ENCODE measurements at regions not wholly inside any gene's neighbourhood (a gene's known extent, or its start where the extent isn't known, plus 50 kb on each side); places are given as distances from the start of the nearest gene placed in this dataset.
"Not testable (repeated sequence)": the region's sequence is repeated elsewhere in the genome, so short reads cannot be mapped to it uniquely, and the experiment has no call there.

DNA sequence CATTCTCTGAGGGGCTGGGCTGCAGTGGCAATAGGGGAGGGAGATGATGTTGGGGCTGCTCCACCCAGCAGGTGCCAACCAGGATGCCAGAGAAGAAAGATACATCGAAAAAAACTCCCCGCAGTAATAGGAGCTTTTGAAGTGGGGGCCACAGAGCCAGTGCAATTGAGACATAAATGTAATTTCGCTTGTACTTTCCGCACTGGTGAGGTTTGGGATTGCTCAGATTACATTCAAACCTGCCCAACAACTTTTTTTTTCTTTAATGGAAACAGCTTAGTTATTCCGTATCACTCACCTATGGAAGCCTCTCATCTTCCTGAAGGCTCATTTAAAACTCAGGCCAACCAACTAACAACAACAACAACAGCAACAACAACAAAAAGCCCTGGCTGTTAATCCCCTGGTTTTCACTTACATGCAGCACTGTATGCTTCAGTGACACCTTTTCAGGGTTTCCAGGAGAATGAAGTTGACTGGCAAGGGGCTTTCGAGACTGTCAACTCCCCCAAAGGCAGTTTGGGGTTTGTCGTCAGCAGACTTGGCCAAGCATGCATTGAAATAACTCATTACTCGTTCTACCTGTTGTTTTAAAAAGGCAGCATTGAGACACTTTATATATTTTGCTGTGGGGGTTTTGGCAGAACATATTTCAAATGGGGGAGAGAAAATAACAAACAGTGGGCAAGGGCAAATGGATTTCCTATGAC lies 163.8 kb downstream of the EBLN2 start:
- peak in 2 of 4 donors; percentile 26 to 40 for DNase-seq (ENCODE audit: low read depth in 4 of 4, low spot score in 3 of 4)

DNA sequence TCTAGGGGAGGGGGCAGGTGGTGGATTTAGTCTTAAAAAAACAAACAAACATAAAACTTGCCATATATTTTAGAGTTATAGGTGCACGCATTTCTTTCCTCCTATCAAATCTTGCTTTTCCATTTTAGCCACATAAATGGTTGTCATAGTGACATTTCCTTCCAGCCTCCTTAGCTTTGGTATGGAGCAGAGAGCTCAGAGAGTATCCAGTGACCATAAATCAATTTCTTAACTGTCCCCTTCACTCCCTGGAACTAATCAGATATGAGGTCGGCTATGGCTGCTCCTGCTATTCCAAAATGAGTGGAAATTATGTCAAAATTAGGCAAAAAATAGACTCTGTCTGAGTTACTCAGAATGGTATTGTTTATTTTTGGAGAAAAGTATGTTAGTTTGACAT lies 164.5 kb downstream of the EBLN2 start:
- DNase-seq (ENCODE audit: low read depth in 4 of 4, low spot score in 3 of 4), result peak in 1 of 4 donors; percentile 24

DNA sequence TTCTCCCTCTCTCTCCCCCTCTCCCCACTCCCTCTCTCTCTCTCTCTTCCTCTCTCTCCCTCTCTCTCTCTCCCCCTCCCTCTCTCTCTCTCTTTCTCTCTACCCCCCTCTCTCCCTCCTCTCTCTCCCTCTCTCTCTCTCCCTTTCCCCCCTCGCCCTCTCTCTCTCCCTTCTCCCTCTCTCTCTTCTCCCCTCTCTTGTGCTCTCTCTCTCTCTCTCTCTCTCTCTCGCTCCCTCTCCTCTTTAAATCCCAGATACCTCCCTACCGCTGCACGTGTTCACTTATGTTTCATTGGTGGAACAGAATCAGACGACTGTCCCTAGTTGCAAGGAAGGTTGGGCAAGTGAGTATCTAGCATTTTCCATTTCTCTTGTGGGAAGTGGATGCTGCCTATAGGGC lies 166.5 kb downstream of the EBLN2 start:
- DNase-seq (ENCODE audit: low read depth in 4 of 4, low spot score in 3 of 4), result no peak

DNA sequence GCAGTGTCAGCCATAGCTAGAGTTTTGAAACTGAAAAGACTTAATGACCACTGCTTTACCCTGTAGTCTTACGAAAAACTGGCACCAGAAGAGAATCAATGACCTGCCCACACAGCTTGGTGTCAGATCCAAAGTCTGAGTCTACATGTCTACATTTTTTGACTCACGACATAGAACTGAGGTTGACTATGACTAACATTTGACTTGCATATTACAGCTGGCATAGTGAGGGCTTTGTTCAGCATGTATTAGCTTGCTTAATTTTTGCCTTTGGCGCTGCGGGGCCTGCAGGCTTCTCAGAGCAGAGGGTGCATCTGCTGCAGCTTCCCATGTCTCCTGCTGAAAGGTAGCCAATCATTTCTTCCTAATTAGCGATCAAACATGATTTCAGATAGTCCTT lies 167.0 kb downstream of the EBLN2 start:
- no peak for DNase-seq (ENCODE audit: low read depth in 4 of 4, low spot score in 3 of 4)

DNA sequence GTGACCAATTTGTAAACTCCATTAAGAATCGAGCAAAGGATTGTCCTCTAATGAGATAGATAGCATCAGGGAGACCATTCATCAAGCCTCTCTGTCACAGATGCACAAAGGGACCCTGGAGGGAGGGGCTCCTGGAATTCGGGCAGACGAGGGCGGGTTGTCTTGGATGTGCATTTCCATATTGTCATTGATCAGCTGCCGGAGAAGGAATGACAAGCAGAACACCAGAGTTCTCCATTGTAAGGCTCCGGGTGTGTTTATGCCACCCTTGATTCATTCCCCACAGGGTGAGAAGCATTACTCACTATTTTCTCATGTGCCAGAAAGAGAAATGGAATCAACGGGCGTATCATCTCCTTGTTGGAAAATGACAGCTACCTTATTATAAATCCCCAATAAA lies 167.5 kb downstream of the EBLN2 start:
- DNase-seq (ENCODE audit: low read depth in 4 of 4, low spot score in 3 of 4), result no peak

DNA sequence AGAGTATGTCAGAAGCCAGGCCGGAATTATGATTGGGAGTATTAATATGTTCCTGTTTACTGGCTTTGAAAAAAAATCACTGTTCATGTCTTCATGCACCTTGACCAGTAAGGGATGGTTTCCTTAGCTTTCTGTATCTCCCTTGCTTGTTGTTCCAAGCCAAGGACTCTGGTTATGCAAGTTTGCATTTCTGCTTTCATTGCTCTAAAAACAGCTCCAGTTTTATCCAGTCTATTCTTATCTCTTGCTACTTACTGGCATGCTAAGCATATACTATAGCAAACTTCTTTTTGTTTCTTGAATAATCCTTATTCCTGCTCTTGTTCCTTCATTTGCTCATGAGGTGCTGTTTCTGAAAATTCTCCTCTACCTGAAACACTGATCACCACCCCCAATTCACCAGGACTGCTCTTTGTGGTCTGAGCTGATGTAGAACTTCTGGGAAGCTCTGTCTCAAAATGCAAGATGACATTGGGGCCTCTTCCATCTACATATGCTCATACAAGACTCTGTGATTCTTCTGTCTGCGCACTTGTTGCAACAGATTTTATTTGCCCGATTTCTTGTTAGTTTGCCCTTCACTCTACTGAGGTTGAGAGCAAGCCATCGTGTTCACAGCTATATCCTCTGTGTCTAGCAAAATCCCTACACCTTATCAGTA lies 173.0 kb downstream of the EBLN2 start:
- no peak for DNase-seq (ENCODE audit: low read depth in 4 of 4, low spot score in 3 of 4)

DNA sequence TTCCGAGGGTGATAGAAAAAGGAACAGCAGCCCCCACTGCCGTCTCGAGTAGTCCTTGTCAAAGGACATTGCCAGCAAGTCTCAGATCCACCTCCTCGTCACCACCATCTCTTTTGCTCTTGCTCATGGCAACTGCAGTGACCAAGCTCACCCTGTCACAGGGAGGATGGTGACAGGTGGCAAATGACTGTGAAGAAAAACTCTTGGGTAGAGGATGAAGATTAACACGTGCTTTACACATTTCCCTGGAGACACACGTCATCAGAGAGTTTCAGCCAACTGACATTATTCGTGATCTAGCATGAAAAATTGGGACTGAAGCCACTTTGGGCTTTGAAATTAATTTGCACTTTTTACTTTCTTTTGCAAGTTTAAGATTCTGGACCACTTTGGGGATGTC lies 174.3 kb downstream of the EBLN2 start:
- no peak for DNase-seq (ENCODE audit: low read depth in 4 of 4, low spot score in 3 of 4)

DNA sequence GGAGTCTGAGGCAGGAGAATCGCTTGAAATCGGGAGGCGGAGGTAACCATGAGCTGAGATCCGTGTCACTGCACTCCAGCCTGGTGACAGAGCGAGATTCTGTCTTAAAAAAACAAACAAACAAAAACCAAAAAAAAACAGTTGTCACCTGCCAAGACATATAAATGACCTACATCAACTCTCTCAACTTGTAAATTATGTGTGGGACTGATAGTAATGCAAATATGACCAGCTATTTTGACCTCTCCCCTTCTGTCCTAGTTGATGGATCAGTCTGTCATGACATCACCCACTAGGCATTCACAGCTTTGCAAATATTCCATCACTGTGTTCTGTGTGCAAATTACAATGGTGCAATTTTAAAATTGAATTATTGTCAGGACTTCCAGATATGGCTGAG lies 175.4 kb downstream of the EBLN2 start:
- no peak for DNase-seq (ENCODE audit: low read depth in 4 of 4, low spot score in 3 of 4)

DNA sequence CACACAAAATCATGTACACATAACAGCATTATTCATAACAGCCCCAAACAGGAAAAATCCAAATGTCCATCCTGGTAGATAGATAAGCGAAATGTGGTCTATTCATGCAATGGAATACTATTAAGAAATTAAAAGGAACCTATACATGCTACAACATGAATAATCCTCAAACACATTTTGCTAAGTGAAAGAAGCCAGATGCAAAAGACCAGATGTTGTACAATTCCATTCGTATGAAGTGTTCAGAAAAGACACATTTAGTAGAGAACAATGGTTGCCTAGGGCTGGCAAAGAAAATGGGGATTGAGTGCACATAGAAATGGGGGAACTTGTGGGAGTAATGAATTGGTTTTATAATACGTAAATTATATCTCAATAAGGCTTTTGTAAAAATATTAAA lies 182.3 kb downstream of the EBLN2 start:
- DNase-seq (ENCODE audit: low read depth in 4 of 4, low spot score in 3 of 4), result no peak

DNA sequence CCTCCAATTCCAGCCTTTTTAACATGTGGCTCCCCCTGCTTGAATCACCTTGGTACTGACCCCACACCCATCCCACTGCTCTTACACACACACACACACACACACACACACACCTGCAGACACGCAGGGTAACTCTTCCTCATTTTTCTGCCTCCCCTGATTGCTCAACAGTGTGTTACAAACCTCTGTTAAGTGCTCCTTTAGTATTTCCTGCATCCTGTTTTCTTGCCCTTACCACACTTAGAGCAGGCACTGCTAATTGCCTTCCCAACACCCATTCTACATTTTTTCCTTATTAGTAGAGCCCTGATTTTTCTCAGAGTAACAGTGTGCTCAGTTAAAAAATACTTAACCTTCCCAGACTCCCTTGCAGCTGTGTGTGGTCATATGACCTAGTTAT lies 184.0 kb downstream of the EBLN2 start:
- no peak for DNase-seq (ENCODE audit: low read depth in 4 of 4, low spot score in 3 of 4)

DNA sequence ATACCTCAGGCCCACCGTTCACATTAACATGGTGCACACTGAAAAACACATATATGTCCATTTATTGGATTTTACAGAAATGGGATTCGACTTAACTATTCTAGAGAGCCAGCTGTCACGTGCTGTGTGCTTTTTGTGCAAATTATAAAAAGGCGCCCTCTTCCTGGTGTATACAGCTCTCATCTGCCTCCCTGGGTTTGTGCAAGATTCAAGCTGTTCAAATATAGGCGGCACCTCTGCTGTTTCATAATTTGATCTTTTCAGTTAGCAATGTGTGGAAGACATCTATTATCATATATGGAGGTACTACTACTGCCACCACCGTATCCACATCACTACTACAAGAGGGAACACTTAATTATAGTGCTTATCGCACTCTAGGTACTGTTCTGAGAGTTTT lies 187.6 kb downstream of the EBLN2 start:
- no peak for DNase-seq (ENCODE audit: low read depth in 4 of 4, low spot score in 3 of 4)

DNA sequence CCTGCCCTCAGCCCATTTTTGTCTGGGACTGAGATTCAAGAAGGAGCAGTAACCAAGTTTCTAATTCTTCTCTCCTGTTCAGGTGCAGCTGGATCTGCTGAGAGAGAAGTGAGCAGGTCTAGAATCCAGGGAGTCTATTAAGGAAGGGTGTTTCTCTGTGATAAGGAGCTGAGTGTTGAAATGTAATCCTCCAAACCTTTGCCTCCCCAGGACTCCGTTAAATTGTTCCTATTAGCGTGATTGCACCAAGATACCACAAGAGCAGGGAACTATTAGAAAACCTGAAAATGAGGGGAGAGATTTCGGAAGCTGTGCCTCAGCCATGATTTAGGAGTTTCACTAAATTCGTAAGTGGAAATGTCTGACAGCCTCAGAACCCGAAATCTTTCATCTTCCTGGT lies 192.6 kb downstream of the EBLN2 start:
- no peak for DNase-seq (ENCODE audit: low read depth in 4 of 4, low spot score in 3 of 4)

DNA sequence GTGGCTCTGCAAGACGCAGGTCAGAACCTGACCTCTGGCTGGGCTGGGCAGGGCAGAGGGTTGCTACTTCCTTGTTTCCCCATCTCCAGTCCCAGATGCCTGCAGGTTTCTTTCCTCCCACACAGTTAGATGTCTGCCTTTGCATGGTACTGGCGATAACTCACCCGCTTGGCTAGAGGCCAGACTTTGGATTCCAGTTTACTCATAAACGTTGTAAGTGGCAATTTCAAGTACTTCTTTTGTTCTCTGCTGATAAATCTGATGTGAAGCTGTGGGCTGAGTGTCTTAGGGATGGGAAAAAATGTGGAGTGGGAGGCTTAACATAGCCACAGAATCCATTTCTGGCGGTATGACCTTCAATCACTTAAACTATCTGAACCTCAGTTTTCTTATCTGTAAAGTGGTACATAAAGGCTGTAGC lies 194.2 kb downstream of the EBLN2 start:
- DNase-seq (ENCODE audit: low read depth in 4 of 4, low spot score in 3 of 4), result peak; percentile 12 to 24 (median 15)

DNA sequence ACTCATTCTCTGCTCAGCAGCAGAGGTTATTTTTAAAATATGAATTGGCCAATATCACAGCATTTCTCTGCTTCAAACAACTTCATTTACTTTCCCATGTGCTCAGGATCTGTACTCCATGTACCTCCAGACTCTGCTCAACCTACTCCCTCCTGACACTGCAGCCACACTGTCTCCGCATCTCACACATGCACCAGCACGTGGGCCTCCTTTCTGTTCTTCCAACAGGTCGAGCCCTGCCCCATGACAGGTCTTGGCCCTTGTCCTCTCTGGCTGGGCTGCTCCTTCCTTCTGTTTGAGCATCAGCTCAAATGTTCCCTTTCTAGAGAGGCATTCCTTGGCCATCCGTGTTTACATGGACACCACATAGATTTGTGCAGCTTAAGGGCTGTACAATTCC lies 195.7 kb downstream of the EBLN2 start:
- no peak for DNase-seq (ENCODE audit: low read depth in 4 of 4, low spot score in 3 of 4)

DNA sequence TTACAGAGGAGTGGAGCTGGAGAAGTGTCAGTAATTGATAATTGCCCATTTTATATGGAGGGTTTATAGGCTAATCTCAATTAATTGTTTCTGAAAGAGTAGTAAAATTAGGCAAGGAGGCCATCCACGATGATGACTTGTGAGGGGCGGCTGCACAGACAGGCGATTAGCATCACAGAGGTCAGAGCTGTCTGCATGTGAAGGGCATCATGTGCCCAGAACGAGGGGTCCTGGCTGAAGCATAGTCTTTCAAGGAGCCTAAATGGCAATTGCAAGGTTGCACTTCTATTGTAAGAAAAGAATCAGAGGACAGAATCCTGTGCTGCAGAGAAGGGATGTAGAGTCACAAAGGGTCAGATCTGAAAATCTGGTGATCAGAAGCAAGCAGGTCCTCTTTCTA lies 196.6 kb downstream of the EBLN2 start:
- no peak for DNase-seq (ENCODE audit: low read depth in 4 of 4, low spot score in 3 of 4)

DNA sequence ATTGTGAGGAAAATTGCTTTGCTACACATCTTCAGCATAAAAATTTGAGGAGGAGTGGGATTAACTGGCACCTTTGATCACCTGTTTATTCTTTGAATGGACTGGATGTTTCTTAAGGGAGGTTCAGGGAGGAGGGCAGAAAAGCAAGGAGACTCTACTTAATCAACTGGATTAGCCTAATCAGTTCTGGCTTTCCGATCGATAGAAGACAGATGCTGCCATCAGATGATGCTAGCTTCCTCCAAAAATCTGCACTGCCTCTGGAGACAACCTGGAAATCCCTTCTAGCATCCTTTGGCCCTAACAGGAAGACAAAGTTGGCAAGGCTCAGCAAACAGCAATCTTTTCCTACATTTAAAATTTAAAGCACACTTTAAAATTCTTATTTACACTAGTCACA lies 197.8 kb downstream of the EBLN2 start:
- no peak for DNase-seq (ENCODE audit: low read depth in 4 of 4, low spot score in 3 of 4)

DNA sequence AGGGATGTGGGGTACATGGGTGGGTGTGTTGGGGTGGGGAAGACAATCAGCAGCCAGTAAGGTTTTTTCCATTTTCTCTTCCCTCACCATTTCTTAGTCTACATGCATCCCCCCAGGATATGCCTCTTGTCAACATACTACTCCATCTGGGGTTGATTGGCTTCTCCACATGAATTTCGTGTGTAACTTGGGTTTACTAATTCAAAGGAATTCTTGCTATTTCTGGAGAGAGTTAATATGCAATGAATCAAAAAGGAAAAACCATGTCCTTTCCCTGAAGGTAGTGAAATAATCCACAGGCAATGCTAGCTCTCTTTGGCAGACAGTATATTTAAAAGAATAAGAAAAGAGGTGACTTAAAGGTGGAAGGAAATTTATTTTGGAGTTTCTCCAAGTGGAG lies 198.4 kb downstream of the EBLN2 start:
- DNase-seq (ENCODE audit: low read depth in 4 of 4, low spot score in 3 of 4), result no peak

DNA sequence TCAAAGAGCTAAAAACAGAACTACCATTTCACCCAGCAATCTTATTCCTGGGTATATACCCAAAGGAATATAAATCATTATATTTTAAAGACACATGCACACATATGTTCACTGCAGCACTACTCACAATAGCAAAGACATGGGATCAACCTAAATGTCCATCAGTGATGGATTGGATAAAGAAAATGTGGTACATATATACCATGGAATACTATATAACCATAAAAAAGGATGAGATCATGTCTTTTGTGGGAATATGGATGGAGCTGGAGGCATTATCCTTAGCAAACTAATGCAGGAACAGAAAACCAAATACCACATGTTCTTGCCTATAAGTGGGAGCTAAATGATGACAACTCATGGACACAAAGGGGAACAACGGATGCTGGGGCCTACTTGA lies 205.1 kb downstream of the EBLN2 start:
- not testable (repeated sequence) for DNase-seq (ENCODE audit: low read depth in 4 of 4, low spot score in 3 of 4)

DNA sequence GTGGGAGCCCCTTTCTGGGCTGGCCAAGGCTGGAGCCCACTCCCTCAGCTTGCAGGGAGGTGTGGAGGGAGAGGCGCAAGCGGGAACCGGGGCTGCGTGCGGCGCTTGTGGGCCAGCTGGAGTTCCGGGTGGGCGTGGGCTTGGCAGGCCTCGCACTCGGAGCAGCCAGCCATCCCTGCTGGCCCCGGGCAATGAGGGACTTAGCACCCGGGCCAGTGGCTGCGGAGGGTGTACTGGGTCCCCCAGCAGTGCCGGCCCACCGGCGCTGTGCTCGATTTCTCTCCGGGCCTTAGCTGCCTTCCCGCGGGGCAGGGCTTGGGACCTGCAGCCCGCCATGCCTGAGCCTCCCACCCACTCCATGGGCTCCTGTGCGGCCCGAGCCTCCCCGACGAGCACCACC lies 207.7 kb downstream of the EBLN2 start:
- not testable (repeated sequence) for DNase-seq (ENCODE audit: low read depth in 4 of 4, low spot score in 3 of 4)

DNA sequence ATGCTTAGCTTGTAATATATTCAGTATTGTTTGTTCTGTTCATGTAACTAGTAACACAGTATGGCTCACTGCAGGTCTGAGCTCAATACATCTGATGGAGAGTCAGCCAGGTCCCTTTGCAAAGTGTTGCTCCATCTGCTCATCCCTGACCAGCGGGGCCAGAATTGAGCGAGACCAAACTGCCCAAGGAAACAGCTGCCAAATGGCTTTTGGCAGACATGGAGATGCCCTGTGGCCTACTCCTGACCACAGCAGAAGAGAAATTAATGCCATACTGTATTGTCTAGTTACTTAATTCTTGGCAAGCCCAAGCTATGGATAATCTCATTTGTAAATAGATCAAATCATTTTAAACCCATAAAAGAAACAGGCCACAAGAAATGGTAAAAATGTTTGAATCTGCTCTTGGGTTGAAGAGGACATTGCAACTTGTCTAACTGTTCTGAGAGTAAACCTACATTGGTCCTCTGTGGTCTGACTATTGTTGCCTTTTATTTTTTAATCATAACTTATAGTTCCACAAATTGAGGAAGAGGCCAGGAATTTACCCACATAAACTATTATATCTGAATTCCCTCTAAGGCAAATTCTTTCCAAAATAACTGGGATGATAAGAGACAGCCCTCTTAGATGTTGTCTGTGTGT lies 209.5 kb downstream of the EBLN2 start:
- no peak for DNase-seq (ENCODE audit: low read depth in 4 of 4, low spot score in 3 of 4)

DNA sequence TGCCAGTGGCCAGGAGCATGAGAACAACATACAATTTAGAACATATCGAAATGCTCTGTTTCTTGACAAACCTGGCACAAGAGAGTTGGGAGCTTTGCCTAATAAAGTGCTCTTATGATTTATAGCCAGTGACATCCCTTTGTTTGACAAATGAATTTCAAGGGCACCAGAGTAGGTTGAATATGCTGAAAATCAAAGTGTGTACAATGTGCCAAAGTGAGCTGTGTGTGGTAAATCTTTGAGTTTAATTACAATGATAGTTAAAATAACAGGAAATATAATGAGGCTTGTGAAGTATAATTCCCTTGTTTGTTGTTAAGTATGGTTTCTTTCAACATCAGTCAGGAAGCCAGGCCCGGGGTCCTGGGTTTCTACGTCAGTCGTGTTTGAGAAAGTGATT lies 211.9 kb downstream of the EBLN2 start:
- no peak for DNase-seq (ENCODE audit: low read depth in 4 of 4, low spot score in 3 of 4)

DNA sequence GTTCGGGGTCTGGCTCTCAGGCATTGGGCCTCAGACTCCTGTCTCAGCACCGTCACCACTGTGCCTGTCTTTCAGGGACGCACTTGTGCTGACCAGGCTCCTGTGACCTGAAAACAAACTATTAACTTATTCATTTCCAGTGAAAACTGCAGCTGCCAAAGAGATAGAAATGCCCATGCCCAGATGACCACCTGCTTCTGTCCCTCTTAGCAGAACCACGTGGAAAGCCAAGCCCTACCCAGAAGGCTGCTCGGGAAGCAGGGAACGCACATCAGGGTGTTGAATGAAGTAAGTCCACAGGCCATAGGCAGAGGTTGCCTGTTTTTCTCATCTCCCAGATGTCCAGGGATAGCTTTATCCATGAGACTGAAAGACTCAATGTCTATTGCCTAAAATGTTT lies 219.3 kb downstream of the EBLN2 start:
- DNase-seq (ENCODE audit: low read depth in 4 of 4, low spot score in 3 of 4), result no peak
